ENCODE measurements at regions not wholly inside any gene's neighbourhood (a gene's known extent, or its start where the extent isn't known, plus 50 kb on each side); places are given as distances from the start of the nearest gene placed in this dataset.

DNA sequence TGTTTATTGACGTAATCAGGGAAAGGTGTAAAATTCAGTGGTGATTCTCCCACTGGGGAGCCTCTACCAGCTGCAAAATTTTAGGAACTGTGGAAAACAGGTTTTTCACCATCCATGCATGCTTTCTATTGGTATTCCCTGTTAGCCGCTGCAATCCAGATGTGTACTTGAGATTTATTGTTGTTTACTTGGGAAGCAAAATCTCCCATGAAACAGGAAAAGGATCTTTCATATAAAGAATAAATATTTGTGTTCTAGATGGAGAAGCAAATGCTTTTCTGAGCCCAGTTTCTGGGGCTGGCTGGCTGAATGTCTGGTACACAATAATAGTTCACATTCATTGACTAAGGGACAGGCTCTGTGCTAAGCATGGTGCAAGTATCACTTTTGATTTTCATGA is 144.6 kb upstream of the RASGRP1 start:
- no peak overlapping the region for H3K27ac Mint-ChIP-seq
- H3K9me3 Mint-ChIP-seq: no peaks in the 10 kb centered on the region
- no peak for DNase-seq
- TF ChIP-seq, protein P1, sequence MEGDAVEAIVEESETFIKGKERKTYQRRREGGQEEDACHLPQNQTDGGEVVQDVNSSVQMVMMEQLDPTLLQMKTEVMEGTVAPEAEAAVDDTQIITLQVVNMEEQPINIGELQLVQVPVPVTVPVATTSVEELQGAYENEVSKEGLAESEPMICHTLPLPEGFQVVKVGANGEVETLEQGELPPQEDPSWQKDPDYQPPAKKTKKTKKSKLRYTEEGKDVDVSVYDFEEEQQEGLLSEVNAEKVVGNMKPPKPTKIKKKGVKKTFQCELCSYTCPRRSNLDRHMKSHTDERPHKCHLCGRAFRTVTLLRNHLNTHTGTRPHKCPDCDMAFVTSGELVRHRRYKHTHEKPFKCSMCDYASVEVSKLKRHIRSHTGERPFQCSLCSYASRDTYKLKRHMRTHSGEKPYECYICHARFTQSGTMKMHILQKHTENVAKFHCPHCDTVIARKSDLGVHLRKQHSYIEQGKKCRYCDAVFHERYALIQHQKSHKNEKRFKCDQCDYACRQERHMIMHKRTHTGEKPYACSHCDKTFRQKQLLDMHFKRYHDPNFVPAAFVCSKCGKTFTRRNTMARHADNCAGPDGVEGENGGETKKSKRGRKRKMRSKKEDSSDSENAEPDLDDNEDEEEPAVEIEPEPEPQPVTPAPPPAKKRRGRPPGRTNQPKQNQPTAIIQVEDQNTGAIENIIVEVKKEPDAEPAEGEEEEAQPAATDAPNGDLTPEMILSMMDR (IDR thresholded peaks at IDR 0.05): no peak
- H3K27me3 Mint-ChIP-seq (ENCODE audit: low read depth, poor library complexity): peaks cover 25% of the 10 kb centered on the region
- H3K4me3 Mint-ChIP-seq: no peak overlapping the region
- peaks cover 17% of the 10 kb centered on the region for H3K4me1 Mint-ChIP-seq
- H3K36me3 Mint-ChIP-seq (ENCODE audit: low read depth): no peaks in the 10 kb centered on the region

DNA sequence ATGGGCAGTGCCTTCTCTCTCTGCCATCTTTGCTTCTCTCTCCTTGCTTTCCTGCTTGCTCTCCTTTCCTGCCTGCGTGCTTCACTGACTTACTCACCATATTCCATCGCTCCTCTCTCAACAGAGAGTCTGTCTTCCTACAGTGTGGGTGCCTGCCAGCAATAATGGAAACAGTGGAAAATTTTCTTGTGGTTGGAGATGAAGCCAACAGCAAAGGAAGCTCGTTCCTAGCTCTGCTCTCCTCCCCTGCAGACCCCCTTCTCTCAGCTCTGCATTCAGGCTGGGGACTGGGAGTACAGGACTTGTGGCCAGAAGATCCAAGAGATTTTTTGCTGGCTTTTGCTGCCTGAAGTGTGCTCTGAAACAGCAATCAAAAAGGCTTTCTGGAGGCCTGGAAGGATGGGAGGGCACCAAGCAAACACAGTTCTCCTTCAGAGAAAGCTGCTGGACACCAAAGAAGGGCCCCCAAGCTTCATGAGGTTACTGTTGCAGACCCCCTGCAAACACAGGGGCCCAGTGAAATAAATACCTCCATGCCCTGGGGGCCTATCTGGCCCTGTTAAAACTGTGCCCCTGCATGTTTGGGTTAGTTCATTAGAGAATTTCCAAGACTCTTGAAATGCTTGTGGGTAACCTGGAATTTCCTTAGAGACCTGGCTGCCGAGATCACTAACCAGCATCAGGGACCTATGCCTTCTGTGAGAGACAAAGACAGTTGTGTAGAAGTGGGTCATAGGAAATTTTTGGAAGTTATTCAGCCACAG is 149.9 kb upstream of the RASGRP1 start:
- Mint-ChIP-seq H3K36me3 (ENCODE audit: low read depth) (no peaks in the 10 kb centered on the region), H3K9me3 (peaks cover 4% of the 10 kb centered on the region), H3K27ac (no peak overlapping the region), H3K4me3 (no peak overlapping the region), H3K27me3 (ENCODE audit: low read depth, poor library complexity) (peaks cover 16% of the 10 kb centered on the region), H3K4me1 (peaks cover 4% of the 10 kb centered on the region)
- no peak for DNase-seq
- TF ChIP-seq, protein P1 (IDR thresholded peaks at IDR 0.05): no peak

DNA sequence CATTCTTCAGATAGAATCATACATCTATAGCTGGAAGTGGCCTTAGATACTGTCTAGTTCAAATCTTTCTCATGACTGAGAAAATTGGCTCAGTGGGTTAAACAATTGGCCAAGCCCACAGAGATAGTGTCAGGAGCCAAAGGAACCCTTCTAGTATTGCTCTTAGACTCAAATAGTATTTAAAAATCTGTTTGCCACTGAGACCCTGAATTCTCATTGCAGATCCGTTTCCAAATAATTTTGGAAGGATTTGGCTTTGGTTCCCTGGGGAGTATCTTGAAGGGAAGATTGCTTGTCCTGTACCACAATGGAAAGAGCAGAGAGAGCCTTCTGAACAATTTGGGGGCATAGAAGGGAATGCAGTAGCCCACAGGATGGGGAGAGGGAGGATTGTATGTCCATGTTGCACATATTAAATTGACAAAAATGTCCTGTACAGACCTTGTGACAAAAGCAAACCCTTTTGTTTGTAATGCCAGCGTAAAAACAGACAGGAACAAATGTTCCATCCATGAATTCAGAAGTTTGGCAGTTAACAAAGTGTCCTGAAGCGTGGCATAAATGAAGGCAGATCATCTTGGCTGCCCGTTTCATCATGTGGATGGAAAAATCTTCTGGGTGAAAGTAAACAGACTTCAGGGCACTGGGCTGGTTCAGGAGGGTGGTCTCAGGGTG is 156.4 kb upstream of the RASGRP1 start:
- Mint-ChIP-seq H3K36me3 (ENCODE audit: low read depth) (no peaks in the 10 kb centered on the region), H3K9me3 (peaks cover 4% of the 10 kb centered on the region), H3K4me3 (no peak overlapping the region), H3K27me3 (ENCODE audit: low read depth, poor library complexity) (peaks cover 4% of the 10 kb centered on the region), H3K27ac (peak overlapping the region; percentile 21), H3K4me1 (no peaks in the 10 kb centered on the region)
- no peak for DNase-seq
- TF ChIP-seq, protein P1 (IDR thresholded peaks at IDR 0.05): no peak

DNA sequence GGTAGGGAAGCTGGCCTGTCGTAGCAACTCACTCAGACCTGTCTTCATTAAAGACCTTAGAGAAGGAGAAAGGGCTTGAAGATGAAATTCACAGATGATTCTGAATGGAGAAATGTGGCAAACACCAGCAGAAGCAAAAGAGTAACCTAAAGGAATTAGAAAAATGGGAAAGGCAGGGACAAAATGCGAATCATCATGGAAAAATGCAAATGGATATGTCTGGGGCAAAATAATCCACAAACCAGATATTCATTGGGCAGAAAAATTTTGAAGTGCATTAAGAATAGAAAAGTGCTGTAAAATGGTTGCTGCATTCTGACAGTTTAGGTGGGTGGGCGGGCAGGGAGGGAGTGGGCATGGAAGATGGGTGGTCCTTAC is 156.9 kb upstream of the RASGRP1 start:
- Mint-ChIP-seq H3K4me1 (no peaks in the 10 kb centered on the region), H3K36me3 (ENCODE audit: low read depth) (no peaks in the 10 kb centered on the region), H3K27me3 (ENCODE audit: low read depth, poor library complexity) (peaks cover 4% of the 10 kb centered on the region), H3K27ac (no peak overlapping the region), H3K4me3 (no peak overlapping the region), H3K9me3 (peaks cover 4% of the 10 kb centered on the region)
- TF ChIP-seq, protein P1 (IDR thresholded peaks at IDR 0.05): no peak
- no peak for DNase-seq

DNA sequence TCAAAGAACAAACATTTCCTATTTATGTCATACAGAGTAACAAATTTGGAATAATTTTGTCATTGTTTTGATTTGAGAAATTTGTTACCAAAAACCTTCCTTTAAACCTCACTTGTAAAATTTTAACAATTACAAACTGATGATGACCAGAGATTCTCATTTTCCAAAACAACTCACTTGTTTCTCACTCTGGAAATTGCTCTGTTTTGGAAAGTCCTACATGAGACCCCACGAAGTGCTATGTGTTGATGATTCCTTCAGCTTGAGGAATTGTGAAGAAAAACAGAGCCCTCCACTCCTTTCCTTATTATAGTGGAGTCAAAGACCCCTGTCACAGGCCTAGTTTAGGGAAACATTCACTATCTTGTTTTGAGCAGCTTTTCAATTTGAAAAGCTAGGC is 157.6 kb upstream of the RASGRP1 start:
- Mint-ChIP-seq H3K4me1 (no peaks in the 10 kb centered on the region), H3K9me3 (no peaks in the 10 kb centered on the region), H3K36me3 (ENCODE audit: low read depth) (no peaks in the 10 kb centered on the region), H3K4me3 (no peak overlapping the region), H3K27ac (no peak overlapping the region), H3K27me3 (ENCODE audit: low read depth, poor library complexity) (peaks cover 4% of the 10 kb centered on the region)
- no peak for DNase-seq
- TF ChIP-seq, protein P1 (IDR thresholded peaks at IDR 0.05): no peak

DNA sequence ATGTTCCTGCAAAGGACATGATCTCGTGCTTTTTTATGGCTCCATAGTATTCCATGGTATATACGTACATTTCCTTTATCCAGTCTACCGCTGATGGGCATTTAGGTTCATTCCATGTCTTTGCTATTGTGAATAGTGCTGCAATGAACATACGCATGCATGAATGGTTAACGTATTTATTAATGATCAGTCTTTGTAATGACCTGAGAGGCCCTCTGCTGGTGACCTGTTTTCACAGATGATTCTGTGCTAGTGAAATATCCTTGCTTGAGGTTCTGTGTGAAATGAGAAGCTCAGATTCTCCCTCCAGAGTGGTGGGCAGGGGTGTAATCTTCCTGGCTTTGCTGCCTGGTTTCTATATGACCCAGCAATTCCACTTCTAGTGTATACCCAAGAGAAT is 160.2 kb upstream of the RASGRP1 start:
- H3K36me3 Mint-ChIP-seq (ENCODE audit: low read depth): no peaks in the 10 kb centered on the region

More for the DNA sequence above, 160.2 kb upstream of the RASGRP1 start:
- Mint-ChIP-seq H3K9me3 (no peaks in the 10 kb centered on the region), H3K4me3 (no peak overlapping the region), H3K4me1 (no peaks in the 10 kb centered on the region), H3K27me3 (ENCODE audit: low read depth, poor library complexity) (peaks cover 7% of the 10 kb centered on the region), H3K27ac (no peak overlapping the region)
- TF ChIP-seq, protein P1 (IDR thresholded peaks at IDR 0.05): no peak
- no peak for DNase-seq

All from nephron progenitor cell (in vitro differentiated cells).